AG10803 (cell line): ENCODE measurements at regions not wholly inside any gene's neighbourhood (a gene's known extent, or its start where the extent isn't known, plus 50 kb on each side); places are given as distances from the start of the nearest gene placed in this dataset.

Experiments
- DNase-seq: peaks from one replicate; pipeline ENCODE4 v3.0.0; 2010; ENCODE audit warnings: low read depth
- H3K4me3 ChIP-seq: 2 replicates; pipeline ENCODE4 v1.5.1; 2011; ENCODE audit warnings: mild to moderate bottlenecking, low read length, control low read depth
- TF ChIP-seq, protein P1 (sequence below): conservative IDR thresholded peaks from 2 replicates; pipeline ENCODE4 v1.5.1; 2011; ENCODE audit warnings: mild to moderate bottlenecking, low read length, control low read depth, inconsistent platforms

- no peak overlapping the region for H3K4me3 ChIP-seq
- DNase-seq, result peak; percentile 3
- TF ChIP-seq, protein P1, sequence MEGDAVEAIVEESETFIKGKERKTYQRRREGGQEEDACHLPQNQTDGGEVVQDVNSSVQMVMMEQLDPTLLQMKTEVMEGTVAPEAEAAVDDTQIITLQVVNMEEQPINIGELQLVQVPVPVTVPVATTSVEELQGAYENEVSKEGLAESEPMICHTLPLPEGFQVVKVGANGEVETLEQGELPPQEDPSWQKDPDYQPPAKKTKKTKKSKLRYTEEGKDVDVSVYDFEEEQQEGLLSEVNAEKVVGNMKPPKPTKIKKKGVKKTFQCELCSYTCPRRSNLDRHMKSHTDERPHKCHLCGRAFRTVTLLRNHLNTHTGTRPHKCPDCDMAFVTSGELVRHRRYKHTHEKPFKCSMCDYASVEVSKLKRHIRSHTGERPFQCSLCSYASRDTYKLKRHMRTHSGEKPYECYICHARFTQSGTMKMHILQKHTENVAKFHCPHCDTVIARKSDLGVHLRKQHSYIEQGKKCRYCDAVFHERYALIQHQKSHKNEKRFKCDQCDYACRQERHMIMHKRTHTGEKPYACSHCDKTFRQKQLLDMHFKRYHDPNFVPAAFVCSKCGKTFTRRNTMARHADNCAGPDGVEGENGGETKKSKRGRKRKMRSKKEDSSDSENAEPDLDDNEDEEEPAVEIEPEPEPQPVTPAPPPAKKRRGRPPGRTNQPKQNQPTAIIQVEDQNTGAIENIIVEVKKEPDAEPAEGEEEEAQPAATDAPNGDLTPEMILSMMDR, result no peak
Observed at GRCh38 chr19:27744926-27745768, 1467.8 kb downstream of the UQCRFS1 start.

GRCh38 chr19:27742041-27742440, 1470.9 kb downstream of the UQCRFS1 start:
- TF ChIP-seq, protein P1, result no peak
- no peak overlapping the region for H3K4me3 ChIP-seq
- no peak for DNase-seq

- DNase-seq, result no peak
- H3K4me3 ChIP-seq, result no peak overlapping the region
- TF ChIP-seq, protein P1, result no peak
Observed at GRCh38 chr19:27741236-27741635, 1471.7 kb downstream of the UQCRFS1 start.

- TF ChIP-seq, protein P1, result no peak
- H3K4me3 ChIP-seq, result no peak overlapping the region
- no peak for DNase-seq
Observed at GRCh38 chr19:27740396-27740795, 1472.6 kb downstream of the UQCRFS1 start.

DNA sequence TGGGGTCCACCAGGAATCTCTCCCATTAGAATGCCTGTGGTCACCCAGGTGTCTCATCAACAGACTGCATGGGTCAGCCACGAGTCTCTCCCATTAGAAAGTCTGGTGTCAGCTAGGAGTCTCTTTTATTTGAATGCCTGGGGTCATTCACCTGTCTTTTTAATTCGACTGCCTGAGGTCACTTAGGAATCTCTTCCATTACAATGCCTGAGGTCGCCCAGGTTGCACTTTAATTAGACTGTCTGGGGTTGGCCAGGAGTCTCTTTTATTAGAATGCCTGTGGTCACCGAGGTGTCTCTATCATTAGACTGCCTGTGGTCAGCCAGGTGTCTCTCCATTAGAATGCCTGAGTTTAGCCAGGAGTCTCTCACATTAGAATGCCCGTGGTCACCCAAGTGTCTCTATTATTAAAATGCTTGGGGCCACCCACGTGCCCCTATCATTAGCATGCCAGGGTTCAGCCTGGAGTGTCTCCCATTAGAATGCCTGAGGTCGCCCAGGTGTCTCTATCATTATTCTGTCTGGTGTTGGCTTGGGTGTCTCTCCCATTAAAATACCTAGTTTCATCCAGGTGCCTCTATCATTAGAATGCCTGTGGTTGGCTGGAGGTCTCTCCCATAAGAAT, 1474.3 kb downstream of the UQCRFS1 start:
- TF ChIP-seq, protein P1, result no peak
- no peak for DNase-seq
- H3K4me3 ChIP-seq, result no peak overlapping the region

GRCh38 chr19:27736225-27736624, 1476.7 kb downstream of the UQCRFS1 start:
- TF ChIP-seq, protein P1, result no peak
- H3K4me3 ChIP-seq, result no peak overlapping the region
- DNase-seq, result no peak

DNA sequence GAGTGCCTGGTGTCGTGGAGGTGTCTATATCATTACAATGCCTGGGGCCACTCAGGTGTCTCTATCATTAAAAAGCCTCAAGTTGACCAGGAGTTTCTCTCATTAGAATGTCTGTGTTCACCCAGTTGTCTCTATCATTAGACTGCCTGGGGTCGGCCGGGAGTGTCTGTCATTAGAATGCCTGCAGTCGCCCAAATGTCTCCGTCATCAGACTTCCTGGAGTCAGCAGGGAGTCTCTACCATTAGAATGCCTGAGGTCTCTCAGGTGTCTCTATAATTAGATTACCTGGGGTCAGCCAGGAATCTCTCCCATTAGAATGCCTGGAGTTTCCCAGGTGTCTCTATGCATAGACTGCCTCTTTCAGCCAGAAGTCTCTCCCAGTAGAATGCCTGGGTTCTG, 1477.6 kb downstream of the UQCRFS1 start:
- TF ChIP-seq, protein P1, result no peak
- H3K4me3 ChIP-seq, result no peak overlapping the region
- no peak for DNase-seq
